Activated gamma-delta T cell treated with anti-CD3 and anti-CD28 coated beads, Interleukin-2, amount 50 U/mL, for 16 hours (primary cell): ENCODE measurements at regions not wholly inside any gene's neighbourhood (a gene's known extent, or its start where the extent isn't known, plus 50 kb on each side); places are given as distances from the start of the nearest gene placed in this dataset.

Source experiments
- DNase-seq: peaks from one replicate; pipeline ENCODE4 v3.0.0-alpha.2; 2020; ENCODE audit warnings: low read depth

GRCh38 chr2:2828774-2829368 lies 497.8 kb upstream of the MYT1L start:
- DNase-seq, result no peak

GRCh38 chr2:2827761-2828221 lies 496.7 kb upstream of the MYT1L start:
- no peak for DNase-seq

GRCh38 chr2:2827046-2827636 lies 496.1 kb upstream of the MYT1L start:
- DNase-seq, result no peak

- no peak for DNase-seq
Measured at GRCh38 chr2:2826621-2827020, 495.5 kb upstream of the MYT1L start.

GRCh38 chr2:2826209-2826551 lies 495.1 kb upstream of the MYT1L start:
- DNase-seq, result no peak

- DNase-seq, result no peak
Measured at GRCh38 chr2:2825516-2826208, 494.6 kb upstream of the MYT1L start.

- DNase-seq, result no peak
Measured at GRCh38 chr2:2825062-2825461, 494.0 kb upstream of the MYT1L start.

- DNase-seq, result no peak
Measured at GRCh38 chr2:2824588-2824987, 493.5 kb upstream of the MYT1L start.

GRCh38 chr2:2823061-2823753 lies 492.1 kb upstream of the MYT1L start:
- DNase-seq, result no peak

- no peak for DNase-seq
Measured at GRCh38 chr2:2822143-2822542, 491.1 kb upstream of the MYT1L start.

GRCh38 chr2:2812648-2813047 lies 481.6 kb upstream of the MYT1L start:
- no peak for DNase-seq

GRCh38 chr2:2812117-2812516 lies 481.0 kb upstream of the MYT1L start:
- no peak for DNase-seq

- no peak for DNase-seq
Measured at GRCh38 chr2:2810504-2810903, 479.4 kb upstream of the MYT1L start.

GRCh38 chr2:2809771-2810170 lies 478.7 kb upstream of the MYT1L start:
- no peak for DNase-seq

GRCh38 chr2:2808551-2809058 lies 477.5 kb upstream of the MYT1L start:
- no peak for DNase-seq

- no peak for DNase-seq
Measured at GRCh38 chr2:2806711-2807110, 475.6 kb upstream of the MYT1L start.

GRCh38 chr2:2805263-2805662 lies 474.2 kb upstream of the MYT1L start:
- no peak for DNase-seq

GRCh38 chr2:2804528-2804927 lies 473.5 kb upstream of the MYT1L start:
- DNase-seq, result no peak

- DNase-seq, result no peak
Measured at GRCh38 chr2:2801458-2801857, 470.4 kb upstream of the MYT1L start.

GRCh38 chr2:2800697-2801096 lies 469.6 kb upstream of the MYT1L start:
- no peak for DNase-seq

GRCh38 chr2:2800001-2800400 lies 468.9 kb upstream of the MYT1L start:
- no peak for DNase-seq

- no peak for DNase-seq
Measured at GRCh38 chr2:2799151-2799697, 468.1 kb upstream of the MYT1L start.

GRCh38 chr2:2798337-2798736 lies 467.3 kb upstream of the MYT1L start:
- no peak for DNase-seq
